ENCODE measurements at regions not wholly inside any gene's neighbourhood (a gene's known extent, or its start where the extent isn't known, plus 50 kb on each side); places are given as distances from the start of the nearest gene placed in this dataset.

DNA sequence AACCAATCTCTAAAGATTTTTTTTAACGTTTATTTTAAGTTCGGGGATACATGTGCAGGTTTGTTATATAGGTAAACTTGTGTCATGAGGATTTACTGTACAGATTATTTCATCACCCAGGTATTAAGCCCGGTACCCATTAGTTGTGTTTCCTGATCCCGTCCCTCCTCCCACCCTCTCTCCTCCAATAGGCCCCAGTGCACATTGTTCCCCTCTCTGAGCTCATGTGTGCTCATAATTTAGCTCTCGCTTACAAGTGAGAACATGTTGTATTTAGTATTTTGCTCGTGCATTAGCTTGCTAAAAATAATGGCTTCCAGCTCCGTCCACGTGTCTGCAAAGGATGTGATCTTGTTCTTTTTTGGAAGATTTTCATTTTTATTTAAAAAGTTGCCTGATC is 2309.4 kb upstream of the AGA start:
- H3K4me3 ChIP-seq = no peak overlapping the region
- DNase-seq (no peak), ATAC-seq (ENCODE audit: insufficient read depth, low FRiP score) (no peak)
- TF ChIP-seq, protein P1, sequence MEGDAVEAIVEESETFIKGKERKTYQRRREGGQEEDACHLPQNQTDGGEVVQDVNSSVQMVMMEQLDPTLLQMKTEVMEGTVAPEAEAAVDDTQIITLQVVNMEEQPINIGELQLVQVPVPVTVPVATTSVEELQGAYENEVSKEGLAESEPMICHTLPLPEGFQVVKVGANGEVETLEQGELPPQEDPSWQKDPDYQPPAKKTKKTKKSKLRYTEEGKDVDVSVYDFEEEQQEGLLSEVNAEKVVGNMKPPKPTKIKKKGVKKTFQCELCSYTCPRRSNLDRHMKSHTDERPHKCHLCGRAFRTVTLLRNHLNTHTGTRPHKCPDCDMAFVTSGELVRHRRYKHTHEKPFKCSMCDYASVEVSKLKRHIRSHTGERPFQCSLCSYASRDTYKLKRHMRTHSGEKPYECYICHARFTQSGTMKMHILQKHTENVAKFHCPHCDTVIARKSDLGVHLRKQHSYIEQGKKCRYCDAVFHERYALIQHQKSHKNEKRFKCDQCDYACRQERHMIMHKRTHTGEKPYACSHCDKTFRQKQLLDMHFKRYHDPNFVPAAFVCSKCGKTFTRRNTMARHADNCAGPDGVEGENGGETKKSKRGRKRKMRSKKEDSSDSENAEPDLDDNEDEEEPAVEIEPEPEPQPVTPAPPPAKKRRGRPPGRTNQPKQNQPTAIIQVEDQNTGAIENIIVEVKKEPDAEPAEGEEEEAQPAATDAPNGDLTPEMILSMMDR (IDR thresholded peaks at IDR 0.05; ENCODE audit: control extremely low read depth, extremely low read depth) = no peak
- H3K27me3 ChIP-seq (ENCODE audit: control insufficient read depth in 3 of 3, insufficient read depth in 3 of 3, low read length in 2 of 3) = no peaks in the 10 kb centered on the region
- 69 to 81% methylated on average over 8 of the region's 8 CpGs for WGBS, 2 donors
- H3K36me3 ChIP-seq (ENCODE audit: control insufficient read depth in 4 of 4, insufficient read depth in 4 of 4, low read length in 4 of 4) = no peaks in the 10 kb centered on the region
- H3K9ac ChIP-seq (ENCODE audit: insufficient read depth in 1 of 2, low read length in 2 of 2) = no peak overlapping the region
- no peak overlapping the region for H3K27ac ChIP-seq (ENCODE audit: low read depth in 1 of 2, low read length in 1 of 2)
- H3K9me3 ChIP-seq (ENCODE audit: control insufficient read depth in 4 of 4, insufficient read depth in 3 of 4, low read length in 3 of 4) = peaks cover 0 to 2% (median 0%) of the 10 kb centered on the region in 4 donors
- H3K4me1 ChIP-seq (ENCODE audit: control insufficient read depth in 5 of 5, insufficient read depth in 5 of 5, low read length in 5 of 5) = peaks cover 0 to 5% (median 0%) of the 10 kb centered on the region in 5 donors

- H3K9me3 ChIP-seq (ENCODE audit: control insufficient read depth in 4 of 4, insufficient read depth in 3 of 4, low read length in 3 of 4) = no peaks in the 10 kb centered on the region
- no peak for ATAC-seq (ENCODE audit: insufficient read depth, low FRiP score)
- H3K27ac ChIP-seq (ENCODE audit: low read depth in 1 of 2, low read length in 1 of 2) = no peak overlapping the region
- TF ChIP-seq, protein P1 (IDR thresholded peaks at IDR 0.05; ENCODE audit: control extremely low read depth, extremely low read depth) = no peak
- H3K36me3 ChIP-seq (ENCODE audit: control insufficient read depth in 4 of 4, insufficient read depth in 4 of 4, low read length in 4 of 4) = no peaks in the 10 kb centered on the region
- no peak overlapping the region for H3K9ac ChIP-seq (ENCODE audit: insufficient read depth in 1 of 2, low read length in 2 of 2)
- 40 to 59% methylated on average over 1 of the region's 1 CpG for WGBS, 2 donors
- no peak overlapping the region for H3K4me3 ChIP-seq
- H3K27me3 ChIP-seq (ENCODE audit: control insufficient read depth in 3 of 3, insufficient read depth in 3 of 3, low read length in 2 of 3) = no peaks in the 10 kb centered on the region
- DNase-seq = no peak
- H3K4me1 ChIP-seq (ENCODE audit: control insufficient read depth in 5 of 5, insufficient read depth in 5 of 5, low read length in 5 of 5) = peaks cover 0 to 3% (median 0%) of the 10 kb centered on the region in 5 donors
Observed at GRCh38 chr4:179755322-179755721, 2313.1 kb upstream of the AGA start.

DNA sequence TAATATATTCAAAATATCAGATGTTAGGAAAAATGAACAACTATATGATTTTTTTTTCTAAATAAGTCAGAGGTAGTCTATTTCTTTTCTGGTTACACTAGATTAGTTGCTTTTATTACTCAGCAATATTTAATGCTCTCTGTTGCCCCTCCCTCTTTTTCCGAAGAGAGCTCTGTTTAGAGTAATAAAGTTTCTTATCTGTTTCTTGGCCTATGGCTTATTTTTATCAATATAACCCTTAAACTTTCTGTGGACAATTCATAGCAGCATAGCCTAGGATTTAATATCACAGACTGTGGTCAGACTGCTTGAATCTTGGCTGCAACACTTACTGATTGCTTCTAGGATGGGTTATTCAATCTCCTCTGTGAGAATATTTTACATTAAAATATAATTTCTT is 2315.4 kb upstream of the AGA start:
- TF ChIP-seq, protein P1 (IDR thresholded peaks at IDR 0.05; ENCODE audit: control extremely low read depth, extremely low read depth) = no peak
- H3K4me1 ChIP-seq (ENCODE audit: control insufficient read depth in 5 of 5, insufficient read depth in 5 of 5, low read length in 5 of 5) = no peaks in the 10 kb centered on the region
- no peak overlapping the region for H3K27ac ChIP-seq (ENCODE audit: low read depth in 1 of 2, low read length in 1 of 2)
- H3K4me3 ChIP-seq = no peak overlapping the region
- H3K9me3 ChIP-seq (ENCODE audit: control insufficient read depth in 4 of 4, insufficient read depth in 3 of 4, low read length in 3 of 4) = peaks cover 0 to 2% (median 0%) of the 10 kb centered on the region in 4 donors
- no peak overlapping the region for H3K9ac ChIP-seq (ENCODE audit: insufficient read depth in 1 of 2, low read length in 2 of 2)
- DNase-seq (no peak), ATAC-seq (ENCODE audit: insufficient read depth, low FRiP score) (no peak)
- no peaks in the 10 kb centered on the region for H3K27me3 ChIP-seq (ENCODE audit: control insufficient read depth in 3 of 3, insufficient read depth in 3 of 3, low read length in 2 of 3)
- 60 to 83% methylated on average over 1 of the region's 1 CpG for WGBS, 2 donors
- H3K36me3 ChIP-seq (ENCODE audit: control insufficient read depth in 4 of 4, insufficient read depth in 4 of 4, low read length in 4 of 4) = no peaks in the 10 kb centered on the region

DNA sequence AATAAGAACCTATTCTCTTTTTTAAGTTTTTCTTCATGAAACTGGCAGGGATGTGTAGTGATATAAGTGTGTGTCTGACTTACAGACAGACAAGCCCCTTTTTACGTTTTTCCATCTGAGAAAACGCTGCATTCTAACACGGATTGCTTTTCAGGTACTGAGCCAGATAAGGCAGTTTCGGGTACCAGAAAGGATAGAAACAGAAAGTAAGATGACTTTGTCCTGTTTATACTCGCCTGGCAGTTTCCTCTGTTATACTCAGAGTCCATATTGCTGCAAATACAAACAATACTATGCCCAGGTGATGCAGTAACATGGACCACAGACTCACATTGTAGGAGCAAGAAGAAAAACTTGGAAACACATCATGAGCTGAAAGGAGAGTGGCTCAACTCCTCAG is 2320.6 kb upstream of the AGA start:
- ATAC-seq (ENCODE audit: insufficient read depth, low FRiP score) (no peak), DNase-seq (no peak)
- H3K4me1 ChIP-seq (ENCODE audit: control insufficient read depth in 5 of 5, insufficient read depth in 5 of 5, low read length in 5 of 5) = no peaks in the 10 kb centered on the region
- H3K4me3 ChIP-seq = no peak overlapping the region
- TF ChIP-seq, protein P1 (IDR thresholded peaks at IDR 0.05; ENCODE audit: control extremely low read depth, extremely low read depth) = no peak
- H3K9ac ChIP-seq (ENCODE audit: insufficient read depth in 1 of 2, low read length in 2 of 2) = no peak overlapping the region
- no peaks in the 10 kb centered on the region for H3K36me3 ChIP-seq (ENCODE audit: control insufficient read depth in 4 of 4, insufficient read depth in 4 of 4, low read length in 4 of 4)
- WGBS, 2 donors = 73 to 83% methylated on average over 5 of the region's 5 CpGs
- H3K27ac ChIP-seq (ENCODE audit: low read depth in 1 of 2, low read length in 1 of 2) = no peak overlapping the region
- H3K27me3 ChIP-seq (ENCODE audit: control insufficient read depth in 3 of 3, insufficient read depth in 3 of 3, low read length in 2 of 3) = no peaks in the 10 kb centered on the region
- peaks cover 0 to 8% (median 2%) of the 10 kb centered on the region in 4 donors for H3K9me3 ChIP-seq (ENCODE audit: control insufficient read depth in 4 of 4, insufficient read depth in 3 of 4, low read length in 3 of 4)
